ENCODE measurements at regions not wholly inside any gene's neighbourhood (a gene's known extent, or its start where the extent isn't known, plus 50 kb on each side); places are given as distances from the start of the nearest gene placed in this dataset.

- H3K4me3 ChIP-seq (ENCODE audit: low read depth, low read length) = no peak overlapping the region
- TF ChIP-seq CTCF (IDR thresholded peaks at IDR 0.05; ENCODE audit: borderline replicate concordance, insufficient read depth, low read depth, low read length) = no peak
Measured at GRCh38 chr10:128880159-128880725, 586.8 kb upstream of the MGMT start.

GRCh38 chr10:128881086-128881485 lies 586.0 kb upstream of the MGMT start:
- TF ChIP-seq CTCF (IDR thresholded peaks at IDR 0.05; ENCODE audit: borderline replicate concordance, insufficient read depth, low read depth, low read length) = no peak
- no peak overlapping the region for H3K4me3 ChIP-seq (ENCODE audit: low read depth, low read length)

GRCh38 chr10:128883231-128884032 lies 583.6 kb upstream of the MGMT start:
- H3K4me3 ChIP-seq (ENCODE audit: low read depth, low read length) = no peak overlapping the region
- TF ChIP-seq CTCF (IDR thresholded peaks at IDR 0.05; ENCODE audit: borderline replicate concordance, insufficient read depth, low read depth, low read length) = no peak

GRCh38 chr10:128884033-128884425 lies 583.0 kb upstream of the MGMT start:
- no peak overlapping the region for H3K4me3 ChIP-seq (ENCODE audit: low read depth, low read length)
- no peak for TF ChIP-seq CTCF (IDR thresholded peaks at IDR 0.05; ENCODE audit: borderline replicate concordance, insufficient read depth, low read depth, low read length)

- no peak overlapping the region for H3K4me3 ChIP-seq (ENCODE audit: low read depth, low read length)
- no peak for TF ChIP-seq CTCF (IDR thresholded peaks at IDR 0.05; ENCODE audit: borderline replicate concordance, insufficient read depth, low read depth, low read length)
Measured at GRCh38 chr10:128884496-128885072, 582.5 kb upstream of the MGMT start.

GRCh38 chr10:128885573-128886555 lies 581.2 kb upstream of the MGMT start:
- H3K4me3 ChIP-seq (ENCODE audit: low read depth, low read length) = no peak overlapping the region
- TF ChIP-seq CTCF (IDR thresholded peaks at IDR 0.05; ENCODE audit: borderline replicate concordance, insufficient read depth, low read depth, low read length) = no peak
